Nephron (organoid): ENCODE measurements at regions not wholly inside any gene's neighbourhood (a gene's known extent, or its start where the extent isn't known, plus 50 kb on each side); places are given as distances from the start of the nearest gene placed in this dataset.

Source experiments
- H3K27ac Mint-ChIP-seq, 3 experiments: 2 replicates each; pipeline ENCODE4 v1.8.0; 2020; ENCODE audit warnings: mixed read lengths in 3 of 3, mild to moderate bottlenecking in 2 of 3, moderate library complexity in 1 of 3
- H3K27me3 Mint-ChIP-seq: 2 replicates; pipeline ENCODE4 v1.8.0; 2021; ENCODE audit warnings: low read depth, mild to moderate bottlenecking, moderate library complexity, mixed read lengths
- H3K36me3 Mint-ChIP-seq: 2 replicates; pipeline ENCODE4 v1.8.0; 2020; ENCODE audit warnings: low read depth, mixed read lengths
- H3K4me1 Mint-ChIP-seq: 2 replicates; pipeline ENCODE4 v1.8.0; 2020; ENCODE audit warnings: mixed read lengths
- H3K4me3 Mint-ChIP-seq, 3 experiments: 2 replicates each; pipeline ENCODE4 v1.8.0; 2020; ENCODE audit warnings: mild to moderate bottlenecking in 3 of 3, mixed read lengths in 3 of 3, moderate library complexity in 2 of 3
- H3K9me3 Mint-ChIP-seq: 2 replicates; pipeline ENCODE4 v1.8.0; 2020; ENCODE audit warnings: mixed read lengths
- TF ChIP-seq, protein P1 (sequence below), 3 experiments: fragments of 200-600 bp; sonication (generic); IDR thresholded peaks; one replicate each; pipeline ENCODE4 v1.5.0; 2021; ENCODE audit warnings: antibody characterized with exemption in 3 of 3; ENCODE audit not compliant: unreplicated experiment in 3 of 3

DNA sequence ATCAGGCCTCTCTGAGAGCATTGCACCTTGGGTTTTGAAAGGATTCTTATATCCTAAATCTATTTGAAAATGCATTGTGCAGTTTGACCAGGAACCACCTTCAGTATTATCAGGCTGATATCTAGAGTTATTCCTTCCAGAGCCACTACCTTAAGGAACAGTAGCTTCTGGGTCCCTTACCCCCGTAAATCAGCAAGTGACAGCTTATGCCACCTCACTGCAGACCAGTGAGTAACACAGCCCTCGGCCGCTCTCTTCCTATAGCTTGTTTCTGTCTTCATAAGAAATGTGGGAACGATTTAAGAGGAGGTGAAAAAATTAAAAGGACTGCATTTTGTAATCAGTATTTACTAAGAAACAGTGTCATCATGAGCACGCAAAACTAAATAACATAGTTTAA, 584.2 kb downstream of the GALR1 start:
- no peaks in the 10 kb centered on the region for H3K4me1 Mint-ChIP-seq
- no peaks in the 10 kb centered on the region for H3K9me3 Mint-ChIP-seq
- H3K27ac Mint-ChIP-seq = no peak overlapping the region
- TF ChIP-seq, protein P1, sequence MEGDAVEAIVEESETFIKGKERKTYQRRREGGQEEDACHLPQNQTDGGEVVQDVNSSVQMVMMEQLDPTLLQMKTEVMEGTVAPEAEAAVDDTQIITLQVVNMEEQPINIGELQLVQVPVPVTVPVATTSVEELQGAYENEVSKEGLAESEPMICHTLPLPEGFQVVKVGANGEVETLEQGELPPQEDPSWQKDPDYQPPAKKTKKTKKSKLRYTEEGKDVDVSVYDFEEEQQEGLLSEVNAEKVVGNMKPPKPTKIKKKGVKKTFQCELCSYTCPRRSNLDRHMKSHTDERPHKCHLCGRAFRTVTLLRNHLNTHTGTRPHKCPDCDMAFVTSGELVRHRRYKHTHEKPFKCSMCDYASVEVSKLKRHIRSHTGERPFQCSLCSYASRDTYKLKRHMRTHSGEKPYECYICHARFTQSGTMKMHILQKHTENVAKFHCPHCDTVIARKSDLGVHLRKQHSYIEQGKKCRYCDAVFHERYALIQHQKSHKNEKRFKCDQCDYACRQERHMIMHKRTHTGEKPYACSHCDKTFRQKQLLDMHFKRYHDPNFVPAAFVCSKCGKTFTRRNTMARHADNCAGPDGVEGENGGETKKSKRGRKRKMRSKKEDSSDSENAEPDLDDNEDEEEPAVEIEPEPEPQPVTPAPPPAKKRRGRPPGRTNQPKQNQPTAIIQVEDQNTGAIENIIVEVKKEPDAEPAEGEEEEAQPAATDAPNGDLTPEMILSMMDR (IDR thresholded peaks at IDR 0.05; ENCODE audit: unreplicated experiment in 3 of 3) = no peak
- H3K36me3 Mint-ChIP-seq = no peaks in the 10 kb centered on the region
- no peaks in the 10 kb centered on the region for H3K27me3 Mint-ChIP-seq
- no peak overlapping the region for H3K4me3 Mint-ChIP-seq

DNA sequence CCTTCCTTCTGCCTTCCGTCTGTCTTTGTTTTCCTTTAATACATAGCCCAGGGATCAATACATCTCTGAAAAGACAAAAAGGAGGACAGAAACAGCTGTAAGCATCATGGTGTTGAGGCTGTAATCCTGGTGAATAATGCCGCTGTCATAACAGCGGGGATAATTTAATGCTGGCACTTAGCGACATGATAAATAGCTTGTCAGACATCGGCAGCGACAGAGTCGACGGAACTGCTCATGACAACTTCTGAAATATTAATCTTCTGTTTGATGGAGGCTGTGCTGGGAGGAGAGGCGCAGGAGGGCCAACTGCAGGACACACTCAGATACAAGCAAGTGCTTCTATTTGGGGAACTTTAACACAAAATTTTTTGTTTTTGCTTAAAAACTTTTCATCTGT, 602.2 kb downstream of the GALR1 start:
- Mint-ChIP-seq H3K36me3 (no peaks in the 10 kb centered on the region), H3K27me3 (peaks cover 24% of the 10 kb centered on the region), H3K27ac (peak overlapping the region in 2 of 3 experiments; percentile 71 to 73), H3K4me3 (peak overlapping the region in 2 of 3 experiments; percentile 0 to 26), H3K4me1 (no peaks in the 10 kb centered on the region), H3K9me3 (peaks cover 3% of the 10 kb centered on the region)
- TF ChIP-seq, protein P1 (IDR thresholded peaks at IDR 0.05; ENCODE audit: unreplicated experiment in 3 of 3) = no peak

DNA sequence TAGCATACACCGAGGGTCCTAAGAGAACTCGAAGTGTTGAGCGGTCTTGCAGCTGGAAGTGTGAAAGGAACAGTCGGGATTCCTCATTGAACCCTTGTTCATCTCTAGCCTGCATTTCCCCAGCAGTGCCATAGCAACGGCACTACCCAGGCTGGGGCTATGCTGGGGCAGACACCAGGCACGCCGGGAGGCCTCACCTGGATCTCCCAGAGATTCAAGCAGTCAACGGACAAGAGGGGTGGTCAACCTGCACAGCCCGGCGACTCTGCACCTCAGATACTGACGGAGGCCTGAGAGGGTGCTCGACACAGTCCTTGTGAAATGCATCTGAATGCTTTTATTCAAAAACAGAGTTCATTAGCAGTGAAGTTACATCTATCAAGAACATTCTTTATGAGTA, 604.2 kb downstream of the GALR1 start:
- Mint-ChIP-seq H3K36me3 (no peaks in the 10 kb centered on the region), H3K27me3 (peaks cover 43% of the 10 kb centered on the region), H3K9me3 (no peaks in the 10 kb centered on the region), H3K27ac (peak overlapping the region in 2 of 3 experiments; percentile 15 to 61), H3K4me3 (no peak overlapping the region), H3K4me1 (peaks cover 9% of the 10 kb centered on the region)
- TF ChIP-seq, protein P1 (IDR thresholded peaks at IDR 0.05; ENCODE audit: unreplicated experiment in 3 of 3) = no peak

GRCh38 chr18:77857678-77858655, 608.3 kb downstream of the GALR1 start:
- H3K36me3 Mint-ChIP-seq = no peaks in the 10 kb centered on the region
- H3K27ac Mint-ChIP-seq = peak overlapping the region; percentile 45 to 97 (median 87)
- H3K4me3 Mint-ChIP-seq = peak overlapping the region in 1 of 3 experiments; percentile 24
- TF ChIP-seq, protein P1 (IDR thresholded peaks at IDR 0.05; ENCODE audit: unreplicated experiment in 3 of 3) = no peak
- H3K9me3 Mint-ChIP-seq = no peaks in the 10 kb centered on the region
- H3K27me3 Mint-ChIP-seq = peaks cover 64% of the 10 kb centered on the region
- peaks cover 9% of the 10 kb centered on the region for H3K4me1 Mint-ChIP-seq

- Mint-ChIP-seq H3K27ac (peak overlapping the region in 2 of 3 experiments; percentile 35 to 86), H3K4me3 (no peak overlapping the region), H3K36me3 (no peaks in the 10 kb centered on the region), H3K27me3 (peaks cover 67% of the 10 kb centered on the region), H3K4me1 (peaks cover 9% of the 10 kb centered on the region), H3K9me3 (no peaks in the 10 kb centered on the region)
- TF ChIP-seq, protein P1 (IDR thresholded peaks at IDR 0.05; ENCODE audit: unreplicated experiment in 3 of 3) = no peak
These were observed 610.0 kb downstream of the GALR1 start for GRCh38 chr18:77859634-77860033.
